ENCODE measurements at regions not wholly inside any gene's neighbourhood (a gene's known extent, or its start where the extent isn't known, plus 50 kb on each side); places are given as distances from the start of the nearest gene placed in this dataset.

DNA sequence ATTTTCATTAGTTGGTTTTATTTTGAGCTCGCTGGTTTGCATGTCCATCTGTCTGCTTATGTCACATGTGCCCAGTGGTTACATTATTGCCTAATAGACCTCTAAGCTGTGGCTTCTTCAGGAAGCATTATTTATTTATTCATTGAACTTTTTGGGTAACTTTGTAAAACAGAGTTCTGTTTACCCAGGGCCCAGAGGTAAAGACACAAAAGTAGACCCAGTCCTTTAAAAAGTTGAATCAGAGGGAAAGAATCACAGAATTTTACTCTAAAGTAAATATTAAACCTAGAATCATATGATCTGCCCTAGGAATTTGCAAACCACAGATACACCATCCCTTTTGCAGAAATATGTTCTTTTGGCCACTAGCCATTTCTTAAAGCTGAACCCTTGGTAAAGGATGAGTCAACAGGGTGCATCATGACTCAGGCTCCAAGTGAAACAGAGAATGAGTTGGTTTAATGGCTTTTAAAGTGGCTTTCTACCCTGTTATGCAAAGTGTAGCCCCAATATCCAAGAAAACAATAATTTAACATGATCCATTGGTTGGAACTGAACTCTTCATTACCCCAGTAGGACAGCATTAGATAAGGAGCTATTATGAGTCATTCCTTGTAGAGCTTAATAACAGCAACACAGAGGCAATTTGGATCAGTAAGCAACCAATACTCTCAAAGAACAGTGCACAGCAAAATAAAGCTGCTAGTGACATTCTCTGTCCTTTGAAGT, 236.3 kb downstream of the KCNJ2 start (continued):
- TF ChIP-seq EZH2 (IDR thresholded peaks at IDR 0.05; ENCODE audit: low read depth, unreplicated experiment) (no peak), EZH2phosphoT487 (IDR thresholded peaks at IDR 0.05; ENCODE audit: unreplicated experiment) (no peak), JUNB (IDR thresholded peaks at IDR 0.05; ENCODE audit: unreplicated experiment) (no peak), STAT1 (IDR thresholded peaks at IDR 0.05; ENCODE audit: unreplicated experiment) (no peak), POLR2AphosphoS5 (IDR thresholded peaks at IDR 0.05; ENCODE audit: low read depth) (no peak), CREB1 (CRISPR knock-in tag; IDR thresholded peaks at IDR 0.05; ENCODE audit: low read depth) (no peak), ZNF331 (CRISPR knock-in tag; IDR thresholded peaks at IDR 0.05; ENCODE audit: low read depth) (no peak), REST (IDR thresholded peaks at IDR 0.05; ENCODE audit: unreplicated experiment) (no peak)

- ATAC-seq (no peak), DNase-seq (ENCODE audit: low spot score) (no peak)
- Mint-ChIP-seq H3K36me3 (ENCODE audit: low read depth) (no peaks in the 10 kb centered on the region), H3K27me3 (ENCODE audit: insufficient read depth, low read depth, poor library complexity) (peaks cover 1% of the 10 kb centered on the region), H3K9me3 (no peaks in the 10 kb centered on the region), H3K27ac (no peak overlapping the region), H3K4me3 (no peak overlapping the region), H3K4me1 (no peaks in the 10 kb centered on the region; the same call in 2 of the 3 replicates)
- Histone ChIP-seq H3K4me2 (no peak overlapping the region), H3K79me2 (replicated peaks; ENCODE audit: insufficient read depth) (no peaks in the 10 kb centered on the region), H3K27ac (ENCODE audit: low read depth) (no peak overlapping the region), H2AFZ (no peak overlapping the region), H3K36me3 (ENCODE audit: insufficient read depth) (no peaks in the 10 kb centered on the region), H3K4me1 (ENCODE audit: insufficient read depth) (no peaks in the 10 kb centered on the region), H3F3A (replicated peaks; ENCODE audit: low read depth) (no peaks in the 10 kb centered on the region), H3K27me3 (ENCODE audit: insufficient read depth) (no peaks in the 10 kb centered on the region), H3K9me2 (ENCODE audit: insufficient read depth) (no peaks in the 10 kb centered on the region), H4K20me1 (replicated peaks; ENCODE audit: insufficient read depth) (no peaks in the 10 kb centered on the region), H3K4me3 (no peak overlapping the region)
- TF ChIP-seq NANOG (IDR thresholded peaks at IDR 0.05; ENCODE audit: borderline replicate concordance): no peak
- TF ChIP-seq ZNF114 (CRISPR knock-in tag; IDR thresholded peaks at IDR 0.05): no peak
- no peak for TF ChIP-seq ETS1 (IDR thresholded peaks at IDR 0.05)
- TF ChIP-seq POLR2AphosphoS5 (IDR thresholded peaks at IDR 0.05; ENCODE audit: low read depth): no peak
- no peak for TF ChIP-seq REST (IDR thresholded peaks at IDR 0.05; ENCODE audit: unreplicated experiment)
- no peak for TF ChIP-seq ZNF331 (CRISPR knock-in tag; IDR thresholded peaks at IDR 0.05; ENCODE audit: low read depth)
- no peak for TF ChIP-seq EZH2 (IDR thresholded peaks at IDR 0.05; ENCODE audit: low read depth, unreplicated experiment)
- TF ChIP-seq, protein P1, sequence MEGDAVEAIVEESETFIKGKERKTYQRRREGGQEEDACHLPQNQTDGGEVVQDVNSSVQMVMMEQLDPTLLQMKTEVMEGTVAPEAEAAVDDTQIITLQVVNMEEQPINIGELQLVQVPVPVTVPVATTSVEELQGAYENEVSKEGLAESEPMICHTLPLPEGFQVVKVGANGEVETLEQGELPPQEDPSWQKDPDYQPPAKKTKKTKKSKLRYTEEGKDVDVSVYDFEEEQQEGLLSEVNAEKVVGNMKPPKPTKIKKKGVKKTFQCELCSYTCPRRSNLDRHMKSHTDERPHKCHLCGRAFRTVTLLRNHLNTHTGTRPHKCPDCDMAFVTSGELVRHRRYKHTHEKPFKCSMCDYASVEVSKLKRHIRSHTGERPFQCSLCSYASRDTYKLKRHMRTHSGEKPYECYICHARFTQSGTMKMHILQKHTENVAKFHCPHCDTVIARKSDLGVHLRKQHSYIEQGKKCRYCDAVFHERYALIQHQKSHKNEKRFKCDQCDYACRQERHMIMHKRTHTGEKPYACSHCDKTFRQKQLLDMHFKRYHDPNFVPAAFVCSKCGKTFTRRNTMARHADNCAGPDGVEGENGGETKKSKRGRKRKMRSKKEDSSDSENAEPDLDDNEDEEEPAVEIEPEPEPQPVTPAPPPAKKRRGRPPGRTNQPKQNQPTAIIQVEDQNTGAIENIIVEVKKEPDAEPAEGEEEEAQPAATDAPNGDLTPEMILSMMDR (conservative IDR thresholded peaks at IDR 0.05; ENCODE audit: low read depth in 2 of 2): no peak
- TF ChIP-seq EZH2phosphoT487 (IDR thresholded peaks at IDR 0.05; ENCODE audit: unreplicated experiment): no peak
- TF ChIP-seq JUNB (IDR thresholded peaks at IDR 0.05; ENCODE audit: unreplicated experiment): no peak
- TF ChIP-seq CREB1 (CRISPR knock-in tag; IDR thresholded peaks at IDR 0.05; ENCODE audit: low read depth): no peak
- no peak for TF ChIP-seq STAT1 (IDR thresholded peaks at IDR 0.05; ENCODE audit: unreplicated experiment)
Measured at GRCh38 chr17:70407506-70407905, 238.2 kb downstream of the KCNJ2 start.

Data from GM23338 (cell line).